ENCODE measurements at regions not wholly inside any gene's neighbourhood (a gene's known extent, or its start where the extent isn't known, plus 50 kb on each side); places are given as distances from the start of the nearest gene placed in this dataset.

GRCh38 chr2:71816815-71817214, 330.8 kb downstream of the CYP26B1 start:
- WGBS, 3 donors, result 89 to 96% (median 91%) methylated on average over 4 of the region's 4 CpGs
- H3K27ac ChIP-seq (ENCODE audit: low read depth, low read length), result no peak overlapping the region

- 88 to 92% (median 89%) methylated on average over 5 of the region's 5 CpGs for WGBS, 3 donors
- no peak overlapping the region for H3K27ac ChIP-seq (ENCODE audit: low read depth, low read length)
These were observed 331.8 kb downstream of the CYP26B1 start for GRCh38 chr2:71815701-71816474.

GRCh38 chr2:71814885-71815284, 332.8 kb downstream of the CYP26B1 start:
- 73 to 84% (median 78%) methylated on average over 2 of the region's 2 CpGs for WGBS, 3 donors
- no peak overlapping the region for H3K27ac ChIP-seq (ENCODE audit: low read depth, low read length)

GRCh38 chr2:71813807-71814470, 333.7 kb downstream of the CYP26B1 start:
- WGBS, 3 donors, result 64 to 76% (median 66%) methylated on average over 4 of the region's 4 CpGs
- no peak overlapping the region for H3K27ac ChIP-seq (ENCODE audit: low read depth, low read length)

- 73 to 90% (median 80%) methylated on average over 3 to 4 of the region's 4 CpGs for WGBS, 3 donors
- no peak overlapping the region for H3K27ac ChIP-seq (ENCODE audit: low read depth, low read length)
These were observed 334.3 kb downstream of the CYP26B1 start for GRCh38 chr2:71813315-71813714.

- 95 to 100% (median 97%) methylated on average over 2 of the region's 2 CpGs for WGBS, 3 donors
- no peak overlapping the region for H3K27ac ChIP-seq (ENCODE audit: low read depth, low read length)
These were observed 334.9 kb downstream of the CYP26B1 start for GRCh38 chr2:71812736-71813135.

- H3K27ac ChIP-seq (ENCODE audit: low read depth, low read length), result no peak overlapping the region
- 87 to 99% (median 94%) methylated on average over 4 of the region's 4 CpGs for WGBS, 3 donors
These were observed 335.9 kb downstream of the CYP26B1 start for GRCh38 chr2:71811726-71812125.

GRCh38 chr2:71811157-71811556, 336.5 kb downstream of the CYP26B1 start:
- H3K27ac ChIP-seq (ENCODE audit: low read depth, low read length), result no peak overlapping the region

GRCh38 chr2:71807581-71808451, 339.8 kb downstream of the CYP26B1 start:
- 58 to 68% (median 59%) methylated on average over 8 of the region's 8 CpGs for WGBS, 3 donors
- H3K27ac ChIP-seq (ENCODE audit: low read depth, low read length), result no peak overlapping the region

GRCh38 chr2:71806432-71806831, 341.2 kb downstream of the CYP26B1 start:
- WGBS, 3 donors, result 84 to 91% (median 85%) methylated on average over 3 of the region's 3 CpGs
- no peak overlapping the region for H3K27ac ChIP-seq (ENCODE audit: low read depth, low read length)

- H3K27ac ChIP-seq (ENCODE audit: low read depth, low read length), result no peak overlapping the region
- 53 to 65% (median 63%) methylated on average over 3 of the region's 3 CpGs for WGBS, 3 donors
These were observed 343.3 kb downstream of the CYP26B1 start for GRCh38 chr2:71804281-71804751.

GRCh38 chr2:71803398-71803797, 344.3 kb downstream of the CYP26B1 start:
- H3K27ac ChIP-seq (ENCODE audit: low read depth, low read length), result no peak overlapping the region
- WGBS, 3 donors, result 74 to 83% (median 81%) methylated on average over 2 of the region's 2 CpGs

- no peak overlapping the region for H3K27ac ChIP-seq (ENCODE audit: low read depth, low read length)
- 83 to 93% (median 86%) methylated on average over 3 of the region's 3 CpGs for WGBS, 3 donors
These were observed 345.1 kb downstream of the CYP26B1 start for GRCh38 chr2:71802556-71802955.

- 55 to 70% (median 70%) methylated on average over 8 of the region's 8 CpGs for WGBS, 3 donors
- no peak overlapping the region for H3K27ac ChIP-seq (ENCODE audit: low read depth, low read length)
These were observed 345.7 kb downstream of the CYP26B1 start for GRCh38 chr2:71801969-71802368.

- no peak overlapping the region for H3K27ac ChIP-seq (ENCODE audit: low read depth, low read length)
- 62 to 78% (median 74%) methylated on average over 3 of the region's 3 CpGs for WGBS, 3 donors
These were observed 346.1 kb downstream of the CYP26B1 start for GRCh38 chr2:71801556-71801955.

GRCh38 chr2:71800851-71801250, 346.8 kb downstream of the CYP26B1 start:
- no peak overlapping the region for H3K27ac ChIP-seq (ENCODE audit: low read depth, low read length)
- 81 to 94% (median 94%) methylated on average over 1 of the region's 1 CpG for WGBS, 3 donors

GRCh38 chr2:71800106-71800809, 346.9 kb downstream of the DYSF start:
- 74 to 82% (median 79%) methylated on average over 12 to 13 of the region's 13 CpGs for WGBS, 3 donors
- H3K27ac ChIP-seq (ENCODE audit: low read depth, low read length), result no peak overlapping the region

- 89 to 94% (median 93%) methylated on average over 3 of the region's 3 CpGs for WGBS, 3 donors
- no peak overlapping the region for H3K27ac ChIP-seq (ENCODE audit: low read depth, low read length)
These were observed 345.7 kb downstream of the DYSF start for GRCh38 chr2:71799013-71799575.
